MM.1S (cell line): ENCODE measurements at regions not wholly inside any gene's neighbourhood (a gene's known extent, or its start where the extent isn't known, plus 50 kb on each side); places are given as distances from the start of the nearest gene placed in this dataset.

Experiments
- DNase-seq: peaks from one replicate; pipeline ENCODE4 v3.0.0-alpha.2; 2015
- H2AFZ ChIP-seq: fragments of 300-600 bp; sonication (generic); 2 replicates; pipeline ENCODE4 v1.6.0; 2016; ENCODE audit warnings: antibody characterized with exemption, low read length
- H3F3A ChIP-seq: fragments of 300-600 bp; sonication (generic); 2 replicates; pipeline ENCODE4 v1.6.1; 2016; ENCODE audit warnings: mild to moderate bottlenecking, antibody characterized with exemption, low read length, moderate library complexity, mixed read lengths; ENCODE audit not compliant: insufficient read depth
- H3K27ac ChIP-seq: fragments of 300-600 bp; sonication (generic); 2 replicates; pipeline ENCODE4 v1.5.1; 2016; ENCODE audit warnings: mild to moderate bottlenecking, low read length
- H3K27me3 ChIP-seq: fragments of 300-600 bp; sonication (generic); replicated peaks from 2 replicates; pipeline ENCODE4 v1.6.0; 2016; ENCODE audit warnings: low read length; ENCODE audit not compliant: insufficient read depth
- H3K36me3 ChIP-seq: fragments of 300-600 bp; sonication (generic); replicated peaks from 2 replicates; pipeline ENCODE4 v1.6.1; 2016; ENCODE audit warnings: mild to moderate bottlenecking, low read length, mixed read lengths; ENCODE audit not compliant: insufficient read depth
- H3K4me1 ChIP-seq: fragments of 300-600 bp; sonication (generic); 2 replicates; pipeline ENCODE4 v1.6.1; 2016; ENCODE audit warnings: low read length, mixed read lengths
- H3K4me2 ChIP-seq: fragments of 300-600 bp; sonication (generic); 2 replicates; pipeline ENCODE4 v1.6.0; 2016; ENCODE audit warnings: low read depth, low read length
- H3K4me3 ChIP-seq: fragments of 300-600 bp; sonication (generic); 2 replicates; pipeline ENCODE4 v1.5.1; 2016; ENCODE audit warnings: low read length, mixed read lengths
- H3K79me2 ChIP-seq: fragments of 300-600 bp; sonication (generic); 2 replicates; pipeline ENCODE4 v1.6.1; 2016; ENCODE audit warnings: mixed run types, low read length, mixed read lengths
- H3K9ac ChIP-seq: fragments of 300-600 bp; sonication (generic); 2 replicates; pipeline ENCODE4 v1.6.1; 2016; ENCODE audit warnings: low read length, mixed read lengths
- H3K9me2 ChIP-seq: fragments of 300-600 bp; sonication (generic); replicated peaks from 2 replicates; pipeline ENCODE4 v1.6.1; 2016; ENCODE audit warnings: mild to moderate bottlenecking, low read length, mixed read lengths; ENCODE audit not compliant: insufficient read depth
- H3K9me3 ChIP-seq: fragments of 300-600 bp; sonication (generic); replicated peaks from 2 replicates; pipeline ENCODE4 v1.6.1; 2016; ENCODE audit warnings: mild to moderate bottlenecking, low read length, mixed read lengths; ENCODE audit not compliant: insufficient read depth
- H4K20me1 ChIP-seq: fragments of 300-600 bp; sonication (generic); 2 replicates; pipeline ENCODE4 v1.6.1; 2016; ENCODE audit warnings: mild to moderate bottlenecking, low read length, moderate library complexity, mixed read lengths; ENCODE audit not compliant: insufficient read depth
- EZH2 ChIP-seq: fragments of 300-600 bp; sonication (generic); optimal IDR thresholded peaks from 2 replicates; pipeline ENCODE3; 2017; ENCODE audit warnings: low read depth, mild to moderate bottlenecking, antibody characterized with exemption, low read length, mixed read lengths
- EZH2phosphoT487 ChIP-seq: fragments of 300-600 bp; sonication (generic); IDR thresholded peaks from 2 replicates; pipeline ENCODE4 v1.6.1; 2018; ENCODE audit warnings: antibody characterized with exemption, low read length
- TF ChIP-seq, protein P1 (sequence below): fragments of 300-600 bp; sonication (generic); IDR thresholded peaks from 2 replicates; pipeline ENCODE4 v1.5.1; 2016; ENCODE audit warnings: antibody characterized with exemption, low read length, mixed read lengths

GRCh38 chr1:14539953-14540563 is 58.4 kb upstream of the KAZN start:
- no peaks in the 10 kb centered on the region for H3K79me2 ChIP-seq
- H4K20me1 ChIP-seq, result no peaks in the 10 kb centered on the region
- H3K4me1 ChIP-seq, result no peaks in the 10 kb centered on the region
- no peak overlapping the region for H2AFZ ChIP-seq
- TF ChIP-seq, protein P1, sequence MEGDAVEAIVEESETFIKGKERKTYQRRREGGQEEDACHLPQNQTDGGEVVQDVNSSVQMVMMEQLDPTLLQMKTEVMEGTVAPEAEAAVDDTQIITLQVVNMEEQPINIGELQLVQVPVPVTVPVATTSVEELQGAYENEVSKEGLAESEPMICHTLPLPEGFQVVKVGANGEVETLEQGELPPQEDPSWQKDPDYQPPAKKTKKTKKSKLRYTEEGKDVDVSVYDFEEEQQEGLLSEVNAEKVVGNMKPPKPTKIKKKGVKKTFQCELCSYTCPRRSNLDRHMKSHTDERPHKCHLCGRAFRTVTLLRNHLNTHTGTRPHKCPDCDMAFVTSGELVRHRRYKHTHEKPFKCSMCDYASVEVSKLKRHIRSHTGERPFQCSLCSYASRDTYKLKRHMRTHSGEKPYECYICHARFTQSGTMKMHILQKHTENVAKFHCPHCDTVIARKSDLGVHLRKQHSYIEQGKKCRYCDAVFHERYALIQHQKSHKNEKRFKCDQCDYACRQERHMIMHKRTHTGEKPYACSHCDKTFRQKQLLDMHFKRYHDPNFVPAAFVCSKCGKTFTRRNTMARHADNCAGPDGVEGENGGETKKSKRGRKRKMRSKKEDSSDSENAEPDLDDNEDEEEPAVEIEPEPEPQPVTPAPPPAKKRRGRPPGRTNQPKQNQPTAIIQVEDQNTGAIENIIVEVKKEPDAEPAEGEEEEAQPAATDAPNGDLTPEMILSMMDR, result no peak
- no peak for TF ChIP-seq EZH2
- no peak for TF ChIP-seq EZH2phosphoT487
- no peak overlapping the region for H3K4me2 ChIP-seq
- no peaks in the 10 kb centered on the region for H3K9me3 ChIP-seq
- H3K9me2 ChIP-seq, result no peaks in the 10 kb centered on the region
- no peaks in the 10 kb centered on the region for H3F3A ChIP-seq
- DNase-seq, result no peak
- H3K27ac ChIP-seq, result no peak overlapping the region
- H3K36me3 ChIP-seq, result no peaks in the 10 kb centered on the region
- H3K27me3 ChIP-seq, result no peaks in the 10 kb centered on the region
- H3K9ac ChIP-seq, result no peak overlapping the region
- no peak overlapping the region for H3K4me3 ChIP-seq

DNA sequence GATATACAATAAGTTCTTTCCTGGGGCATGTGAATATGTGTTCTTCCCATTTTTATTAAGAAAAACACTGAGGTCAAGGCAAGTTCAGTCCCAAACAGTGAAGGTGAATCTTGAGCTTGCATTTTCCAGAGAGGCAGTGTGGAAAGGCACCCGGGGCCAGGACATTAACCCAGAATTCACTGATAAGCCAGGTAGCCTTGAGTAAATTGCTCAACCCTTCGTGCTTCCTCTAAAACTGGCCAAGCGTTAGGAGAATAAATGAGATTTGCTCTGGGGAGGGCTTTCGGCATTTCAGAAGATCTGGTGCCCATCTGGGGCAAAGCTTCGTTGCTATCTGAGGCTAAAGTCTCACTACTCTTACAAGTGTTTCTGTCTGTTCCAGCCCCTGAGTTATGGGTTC is 57.1 kb upstream of the KAZN start:
- H4K20me1 ChIP-seq, result no peaks in the 10 kb centered on the region
- H3K9ac ChIP-seq, result no peak overlapping the region
- H3K4me1 ChIP-seq, result no peaks in the 10 kb centered on the region
- DNase-seq, result no peak
- no peak overlapping the region for H3K27ac ChIP-seq
- no peaks in the 10 kb centered on the region for H3K36me3 ChIP-seq
- H3K27me3 ChIP-seq, result no peaks in the 10 kb centered on the region
- TF ChIP-seq, protein P1, result no peak
- TF ChIP-seq EZH2phosphoT487 (no peak), EZH2 (no peak)
- no peak overlapping the region for H3K4me2 ChIP-seq
- H3K4me3 ChIP-seq, result no peak overlapping the region
- H3K9me2 ChIP-seq, result no peaks in the 10 kb centered on the region
- H3K9me3 ChIP-seq, result no peaks in the 10 kb centered on the region
- no peaks in the 10 kb centered on the region for H3K79me2 ChIP-seq
- no peak overlapping the region for H2AFZ ChIP-seq
- H3F3A ChIP-seq, result no peaks in the 10 kb centered on the region

DNA sequence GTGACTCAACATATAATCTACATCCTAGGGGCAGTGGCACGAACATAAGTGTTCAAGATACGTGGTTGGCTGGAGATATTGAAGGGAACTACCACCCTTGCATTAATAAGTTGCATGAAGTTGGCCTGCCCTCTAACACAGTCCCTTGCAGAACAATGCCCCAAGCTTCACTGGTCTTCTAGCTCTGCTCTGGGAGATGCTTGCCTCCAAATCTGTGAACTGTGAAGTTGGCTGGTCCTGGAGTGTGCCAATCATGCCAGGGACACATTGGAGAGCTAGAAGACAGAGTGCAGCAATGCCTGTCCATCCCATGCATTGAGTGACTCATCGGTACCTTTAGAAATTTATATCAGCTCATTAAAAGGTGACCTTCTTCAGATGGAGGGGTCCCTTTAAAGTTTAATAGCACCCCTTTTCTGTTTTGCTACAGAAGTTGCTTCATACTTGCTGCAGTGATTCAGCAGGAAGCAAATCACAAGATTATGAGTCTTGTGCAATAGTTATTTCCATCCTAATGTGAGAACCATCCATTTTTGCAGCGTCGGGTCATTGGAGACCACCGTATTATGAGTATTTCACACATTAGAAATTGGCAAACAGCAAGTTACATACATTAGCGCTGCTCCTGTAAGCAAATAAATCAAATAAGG is 55.2 kb upstream of the KAZN start:
- H3K9ac ChIP-seq, result no peak overlapping the region
- no peaks in the 10 kb centered on the region for H3K36me3 ChIP-seq
- TF ChIP-seq, protein P1, result no peak
- TF ChIP-seq EZH2phosphoT487, result no peak
- TF ChIP-seq EZH2, result no peak
- H3F3A ChIP-seq, result no peaks in the 10 kb centered on the region
- no peaks in the 10 kb centered on the region for H3K4me1 ChIP-seq
- H3K27me3 ChIP-seq, result no peaks in the 10 kb centered on the region
- no peak overlapping the region for H3K4me2 ChIP-seq
- H3K9me3 ChIP-seq, result no peaks in the 10 kb centered on the region
- H3K9me2 ChIP-seq, result no peaks in the 10 kb centered on the region
- H3K27ac ChIP-seq, result no peak overlapping the region
- H2AFZ ChIP-seq, result no peak overlapping the region
- no peaks in the 10 kb centered on the region for H3K79me2 ChIP-seq
- DNase-seq, result no peak
- H3K4me3 ChIP-seq, result no peak overlapping the region
- H4K20me1 ChIP-seq, result no peaks in the 10 kb centered on the region
